Gastroesophageal sphincter (tissue), 3 donors: ENCODE measurements at regions not wholly inside any gene's neighbourhood (a gene's known extent, or its start where the extent isn't known, plus 50 kb on each side); places are given as distances from the start of the nearest gene placed in this dataset.

Experiments used
- CTCF ChIP-seq, 4 experiments: fragments of 200-600 bp in 2 of 4; fragments of 450-650 bp in 2 of 4; sonication (generic) in 1 of 4; IDR thresholded peaks; one replicate each; pipeline ENCODE4 v1.5.1; 2017 to 2019; ENCODE audit warnings: antibody characterized with exemption in 4 of 4, mild to moderate bottlenecking in 2 of 4, moderate library complexity in 2 of 4
- POLR2A ChIP-seq, 2 donors: fragments of 450-650 bp; IDR thresholded peaks; one replicate each; pipeline ENCODE4 v1.6.1; 2017; ENCODE audit warnings: antibody characterized with exemption in 2 of 2, mild to moderate bottlenecking in 2 of 2, moderate library complexity in 1 of 2
- POLR2AphosphoS5 ChIP-seq: sonication (generic); formaldehyde crosslinking; IDR thresholded peaks from one replicate; pipeline ENCODE4 v1.6.1; 2017; ENCODE audit warnings: antibody characterized with exemption

- TF ChIP-seq CTCF (IDR thresholded peaks at IDR 0.05) (no peak), POLR2AphosphoS5 (no peak), POLR2A (IDR thresholded peaks at IDR 0.05) (no peak)
Observed at GRCh38 chr2:228723599-228723998, 542.1 kb upstream of the SPHKAP start.
